IMR-90 (cell line): ENCODE measurements at regions not wholly inside any gene's neighbourhood (a gene's known extent, or its start where the extent isn't known, plus 50 kb on each side); places are given as distances from the start of the nearest gene placed in this dataset.

Source experiments
- ATAC-seq: fragments of 200-7000 bp; cut with Tn5 transposase; 2 replicates; pipeline ENCODE4 v1.9.1; 2020; ENCODE audit warnings: low read depth, mild to moderate bottlenecking, moderate library complexity
- BruUV-seq: library from RNA; stranded (reverse); fragments of 400-500 nt; replicated peaks from 2 replicates; lab custom pipeline; 2021; lab: Mats Ljungman, UMichigan
- CTCF ChIA-PET: fragments of 300-600 bp; formaldehyde crosslinking; extraction: SDS; loops from one replicate; lab custom pipeline; 2021; ENCODE audit warnings: antibody characterized with exemption; lab: Yijun Ruan, JAX
- POLR2A ChIA-PET: fragments of 300-600 bp; sonication (Branson Sonifier 250); formaldehyde crosslinking; loops from one replicate; lab custom pipeline; 2022; ENCODE audit warnings: antibody characterized with exemption; ENCODE audit not compliant: unreplicated experiment; lab: Charles Lee
- DNase-seq: peaks from one replicate; pipeline ENCODE4 v3.0.0; 2013
- H2AFZ ChIP-seq: replicated peaks from 2 replicates; pipeline ENCODE3; 2013; ENCODE audit warnings: low read length, mild to moderate bottlenecking; ENCODE audit not compliant: poor library complexity
- H2AK5ac ChIP-seq: 2 replicates; pipeline ENCODE4 v1.6.1; 2013; ENCODE audit warnings: low read depth, low read length, inconsistent platforms
- H2AK9ac ChIP-seq: replicated peaks from 2 replicates; pipeline ENCODE3; 2013; ENCODE audit warnings: mild to moderate bottlenecking, low read depth, low read length, moderate library complexity; ENCODE audit not compliant: poor library complexity
- H2BK120ac ChIP-seq: 2 replicates; pipeline ENCODE4 v1.6.1; 2013; ENCODE audit warnings: low read depth, low read length, inconsistent platforms
- H2BK15ac ChIP-seq: 3 replicates; pipeline ENCODE4 v1.6.1; 2013; ENCODE audit warnings: low read depth, low read length, inconsistent platforms
- H2BK20ac ChIP-seq: 2 replicates; pipeline ENCODE4 v1.6.1; 2013; ENCODE audit warnings: low read depth, mild to moderate bottlenecking, inconsistent platforms, low read length, moderate library complexity
- H2BK5ac ChIP-seq: 2 replicates; pipeline ENCODE4 v1.6.1; 2013; ENCODE audit warnings: mild to moderate bottlenecking, low read depth, low read length, inconsistent platforms; ENCODE audit not compliant: poor library complexity, severe bottlenecking
- H3K14ac ChIP-seq: replicated peaks from 2 replicates; pipeline ENCODE4 v1.6.1; 2013; ENCODE audit warnings: low read depth, low read length, inconsistent platforms
- H3K18ac ChIP-seq: 2 replicates; pipeline ENCODE4 v1.6.1; 2013; ENCODE audit warnings: low read depth, low read length, control low read depth
- H3K23ac ChIP-seq: 2 replicates; pipeline ENCODE4 v1.6.1; 2013; ENCODE audit warnings: low read depth, low read length, inconsistent platforms
- H3K27ac ChIP-seq: 2 replicates; pipeline ENCODE4 v1.5.1; 2013; ENCODE audit warnings: mild to moderate bottlenecking, control low read depth, low read length; ENCODE audit not compliant: insufficient read depth
- H3K27me3 ChIP-seq: 2 replicates; pipeline ENCODE4 v1.6.1; 2013; ENCODE audit warnings: low read length; ENCODE audit not compliant: control insufficient read depth, insufficient read depth
- H3K36me3 ChIP-seq: 2 replicates; pipeline ENCODE4 v1.6.1; 2013; ENCODE audit warnings: low read length, mixed read lengths; ENCODE audit not compliant: control insufficient read depth, insufficient read depth
- H3K4ac ChIP-seq: 2 replicates; pipeline ENCODE4 v1.6.1; 2013; ENCODE audit warnings: low read depth, low read length, inconsistent platforms
- H3K4me1 ChIP-seq: 2 replicates; pipeline ENCODE4 v1.6.1; 2013; ENCODE audit warnings: low read length, mixed read lengths; ENCODE audit not compliant: control insufficient read depth, insufficient read depth
- H3K4me2 ChIP-seq: 2 replicates; pipeline ENCODE4 v1.6.1; 2013; ENCODE audit warnings: low read depth, mild to moderate bottlenecking, control low read depth, low read length, moderate library complexity
- H3K4me3 ChIP-seq: 2 replicates; pipeline ENCODE4 v1.5.1; 2013; ENCODE audit warnings: low read depth, mild to moderate bottlenecking, control low read depth, low read length, moderate library complexity; ENCODE audit not compliant: insufficient read depth
- H3K56ac ChIP-seq: 2 replicates; pipeline ENCODE4 v1.6.1; 2013; ENCODE audit warnings: low read length, inconsistent platforms; ENCODE audit not compliant: insufficient read depth; ENCODE audit errors: extremely low read depth
- H3K79me1 ChIP-seq, 2 experiments: 2 replicates each; pipeline ENCODE4 v1.6.1; 2013; ENCODE audit warnings: low read length in 2 of 2, inconsistent platforms in 1 of 2, low read depth in 1 of 2
- H3K9ac ChIP-seq: 2 replicates; pipeline ENCODE4 v1.6.1; 2013; ENCODE audit warnings: low read depth, low read length, control low read depth
- H3K9me1 ChIP-seq: 2 replicates; pipeline ENCODE4 v1.6.1; 2013; ENCODE audit warnings: low read length, inconsistent platforms; ENCODE audit not compliant: insufficient read depth
- H3K9me3 ChIP-seq: 2 replicates; pipeline ENCODE4 v1.6.1; 2013; ENCODE audit warnings: low read length; ENCODE audit not compliant: control insufficient read depth, insufficient read depth
- H4K20me1 ChIP-seq: 2 replicates; pipeline ENCODE4 v1.6.1; 2013; ENCODE audit warnings: low read length, inconsistent platforms; ENCODE audit not compliant: insufficient read depth
- H4K5ac ChIP-seq: 2 replicates; pipeline ENCODE4 v1.6.1; 2013; ENCODE audit warnings: mild to moderate bottlenecking, low read depth, low read length, control low read depth
- H4K8ac ChIP-seq, 2 experiments: 2 replicates each; pipeline ENCODE4 v1.6.1; 2013; ENCODE audit warnings: low read depth in 2 of 2, low read length in 2 of 2, control low read depth in 1 of 2, inconsistent platforms in 1 of 2
- H4K91ac ChIP-seq: 2 replicates; pipeline ENCODE4 v1.6.1; 2013; ENCODE audit warnings: low read depth, low read length, inconsistent platforms; ENCODE audit not compliant: insufficient read depth
- BHLHE40 ChIP-seq: fragments of 150-350 bp; IDR thresholded peaks from 2 replicates; pipeline ENCODE4 v1.6.1; 2016; ENCODE audit warnings: mild to moderate bottlenecking, low read depth, low read length
- CEBPB ChIP-seq: IDR thresholded peaks from 2 replicates; pipeline ENCODE4 v1.6.1; 2012; ENCODE audit warnings: low read depth, low read length, improper control_type of control experiment
- CHD1 ChIP-seq: IDR thresholded peaks from 2 replicates; pipeline ENCODE4 v1.6.1; 2012; ENCODE audit warnings: low read depth, low read length, improper control_type of control experiment
- FOS ChIP-seq: fragments of 150-350 bp; IDR thresholded peaks from 2 replicates; pipeline ENCODE4 v1.6.1; 2016; ENCODE audit warnings: low read depth, low read length
- MAFK ChIP-seq: IDR thresholded peaks from 2 replicates; pipeline ENCODE4 v1.6.1; 2012; ENCODE audit warnings: low read depth, low read length, improper control_type of control experiment
- MAZ ChIP-seq: IDR thresholded peaks from 2 replicates; pipeline ENCODE4 v1.6.1; 2012; ENCODE audit warnings: low read depth, mild to moderate bottlenecking, low read length, improper control_type of control experiment, moderate library complexity, borderline replicate concordance
- MXI1 ChIP-seq: IDR thresholded peaks from 2 replicates; pipeline ENCODE4 v1.6.1; 2012; ENCODE audit warnings: low read depth, mild to moderate bottlenecking, low read length, moderate library complexity, borderline replicate concordance
- NFE2L2 ChIP-seq: fragments of 150-350 bp; IDR thresholded peaks from 2 replicates; pipeline ENCODE4 v1.6.1; 2016; ENCODE audit warnings: low read depth, mild to moderate bottlenecking, low read length
- POLR2A ChIP-seq: IDR thresholded peaks from 2 replicates; pipeline ENCODE4 v1.6.1; 2012; ENCODE audit warnings: mild to moderate bottlenecking, low read depth, low read length
- RAD21 ChIP-seq: IDR thresholded peaks from 2 replicates; pipeline ENCODE4 v1.6.1; 2012; ENCODE audit warnings: low read length, improper control_type of control experiment
- RCOR1 ChIP-seq: IDR thresholded peaks from 2 replicates; pipeline ENCODE4 v1.6.1; 2012; ENCODE audit warnings: mild to moderate bottlenecking, low read length, improper control_type of control experiment; ENCODE audit not compliant: insufficient replicate concordance
- RFX5 ChIP-seq: IDR thresholded peaks from 2 replicates; pipeline ENCODE4 v1.8.0; 2012; ENCODE audit warnings: low read depth, mild to moderate bottlenecking, low read length, moderate library complexity
- SMC3 ChIP-seq: fragments of 150-350 bp; IDR thresholded peaks from 2 replicates; pipeline ENCODE4 v1.6.1; 2016; ENCODE audit warnings: low read depth, mild to moderate bottlenecking, antibody characterized with exemption, low read length, moderate library complexity
- WGBS, 2 experiments: methylation state at CpG; one replicate each; pipeline versions ENCODE4 v1.1.5 to v1.1.7; 2013; ENCODE audit warnings: missing lambda C conversion rate in 2 of 2; ENCODE audit not compliant: insufficient read length in 1 of 2; ENCODE audit errors: extremely low coverage in 2 of 2; 5-methylcytosine and 5-hydroxymethylcytosine counted together
- dilution Hi-C: fragments of 300-500 bp; cut with HindIII; formaldehyde crosslinking; loops from one replicate; pipeline ENCODE4 v1.14.3; 2018; ENCODE audit warnings: low sequenced_read_pairs; ENCODE audit not compliant: unreplicated experiment
- in situ Hi-C: fragments of 300-500 bp; cut with MboI; formaldehyde crosslinking; loops from 3 replicates; pipeline ENCODE4 v1.14.3; 2019; ENCODE audit warnings: low sequenced_read_pairs, inconsistent platforms, mixed read lengths
- intact Hi-C: fragments of 100-400 bp; cut with micrococcal nuclease; formaldehyde crosslinking; loops from 2 replicates; pipeline ENCODE4 v1.10.0; 2022
- TF ChIP-seq, protein P1 (sequence below): conservative IDR thresholded peaks from 2 replicates; pipeline ENCODE4 v1.5.1; 2012; ENCODE audit warnings: mild to moderate bottlenecking, low read depth, low read length, improper control_type of control experiment
- TF ChIP-seq, protein P2 (sequence below): fragments of 150-350 bp; IDR thresholded peaks from 2 replicates; pipeline ENCODE4 v1.6.1; 2016; ENCODE audit warnings: low read depth, mild to moderate bottlenecking, low read length, moderate library complexity, borderline replicate concordance
- TF ChIP-seq, protein P3 (sequence below): fragments of 150-350 bp; IDR thresholded peaks from 2 replicates; pipeline ENCODE4 v1.6.1; 2017; ENCODE audit warnings: mild to moderate bottlenecking, antibody characterized with exemption, low read length, low read depth

DNA sequence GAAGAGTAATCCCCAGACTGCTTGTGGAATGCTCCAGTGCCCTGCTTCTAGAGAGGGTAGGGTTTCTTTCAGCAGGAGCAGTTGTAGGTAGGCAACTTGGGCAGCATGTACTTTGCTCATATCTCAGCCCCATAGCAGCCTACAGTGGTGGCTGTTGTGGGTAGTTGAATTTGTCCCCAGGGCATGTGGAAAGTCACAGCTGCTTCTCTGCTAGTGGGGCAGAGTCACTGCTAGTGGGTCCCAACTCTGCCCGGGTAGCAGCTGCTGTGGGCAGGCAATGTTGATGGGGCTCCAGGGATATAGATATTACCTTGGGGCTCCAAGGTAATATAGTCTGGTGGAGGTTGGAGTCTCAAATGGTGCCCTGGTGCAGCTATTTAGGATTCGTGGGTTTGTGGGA is 174.5 kb downstream of the OTOL1 start:
- Histone ChIP-seq H3K4me3 (no peak overlapping the region), H3K9me1 (no peaks in the 10 kb centered on the region), H4K20me1 (no peaks in the 10 kb centered on the region), H3K27ac (no peak overlapping the region), H3K23ac (no peak overlapping the region), H3K27me3 (no peaks in the 10 kb centered on the region), H3K9me3 (peaks cover 18% of the 10 kb centered on the region), H2BK20ac (no peak overlapping the region), H3K9ac (no peak overlapping the region), H2AK9ac (no peak overlapping the region), H4K8ac (no peak overlapping the region), H4K5ac (no peak overlapping the region), H2AFZ (no peak overlapping the region), H3K56ac (no peak overlapping the region), H3K79me1 (no peaks in the 10 kb centered on the region), H3K18ac (no peak overlapping the region), H2BK120ac (no peak overlapping the region), H3K4ac (no peak overlapping the region), H3K4me2 (no peak overlapping the region), H3K36me3 (no peaks in the 10 kb centered on the region), H3K14ac (no peak overlapping the region), H3K4me1 (no peaks in the 10 kb centered on the region), H2BK5ac (no peak overlapping the region), H4K91ac (no peak overlapping the region), H2AK5ac (no peak overlapping the region), H2BK15ac (no peak overlapping the region)
- DNase-seq (no peak), ATAC-seq (no peak)
- dilution Hi-C loops, result no loop called here
- no CpG with 5 or more reads among the region's 2 CpGs for WGBS, 2 experiments
- no TSS peak for BruUV-seq
- in situ Hi-C loops, result no loop called here
- TF ChIP-seq, protein P1, sequence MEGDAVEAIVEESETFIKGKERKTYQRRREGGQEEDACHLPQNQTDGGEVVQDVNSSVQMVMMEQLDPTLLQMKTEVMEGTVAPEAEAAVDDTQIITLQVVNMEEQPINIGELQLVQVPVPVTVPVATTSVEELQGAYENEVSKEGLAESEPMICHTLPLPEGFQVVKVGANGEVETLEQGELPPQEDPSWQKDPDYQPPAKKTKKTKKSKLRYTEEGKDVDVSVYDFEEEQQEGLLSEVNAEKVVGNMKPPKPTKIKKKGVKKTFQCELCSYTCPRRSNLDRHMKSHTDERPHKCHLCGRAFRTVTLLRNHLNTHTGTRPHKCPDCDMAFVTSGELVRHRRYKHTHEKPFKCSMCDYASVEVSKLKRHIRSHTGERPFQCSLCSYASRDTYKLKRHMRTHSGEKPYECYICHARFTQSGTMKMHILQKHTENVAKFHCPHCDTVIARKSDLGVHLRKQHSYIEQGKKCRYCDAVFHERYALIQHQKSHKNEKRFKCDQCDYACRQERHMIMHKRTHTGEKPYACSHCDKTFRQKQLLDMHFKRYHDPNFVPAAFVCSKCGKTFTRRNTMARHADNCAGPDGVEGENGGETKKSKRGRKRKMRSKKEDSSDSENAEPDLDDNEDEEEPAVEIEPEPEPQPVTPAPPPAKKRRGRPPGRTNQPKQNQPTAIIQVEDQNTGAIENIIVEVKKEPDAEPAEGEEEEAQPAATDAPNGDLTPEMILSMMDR, result no peak
- TF ChIP-seq MXI1, result no peak
- TF ChIP-seq RAD21, result no peak
- no peak for TF ChIP-seq NFE2L2
- no peak for TF ChIP-seq RCOR1
- TF ChIP-seq BHLHE40, result no peak
- no peak for TF ChIP-seq RFX5
- no peak for TF ChIP-seq POLR2A
- TF ChIP-seq CHD1, result no peak
- TF ChIP-seq FOS, result no peak
- TF ChIP-seq, protein P2, sequence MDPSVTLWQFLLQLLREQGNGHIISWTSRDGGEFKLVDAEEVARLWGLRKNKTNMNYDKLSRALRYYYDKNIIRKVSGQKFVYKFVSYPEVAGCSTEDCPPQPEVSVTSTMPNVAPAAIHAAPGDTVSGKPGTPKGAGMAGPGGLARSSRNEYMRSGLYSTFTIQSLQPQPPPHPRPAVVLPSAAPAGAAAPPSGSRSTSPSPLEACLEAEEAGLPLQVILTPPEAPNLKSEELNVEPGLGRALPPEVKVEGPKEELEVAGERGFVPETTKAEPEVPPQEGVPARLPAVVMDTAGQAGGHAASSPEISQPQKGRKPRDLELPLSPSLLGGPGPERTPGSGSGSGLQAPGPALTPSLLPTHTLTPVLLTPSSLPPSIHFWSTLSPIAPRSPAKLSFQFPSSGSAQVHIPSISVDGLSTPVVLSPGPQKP, result no peak
- TF ChIP-seq, protein P3, sequence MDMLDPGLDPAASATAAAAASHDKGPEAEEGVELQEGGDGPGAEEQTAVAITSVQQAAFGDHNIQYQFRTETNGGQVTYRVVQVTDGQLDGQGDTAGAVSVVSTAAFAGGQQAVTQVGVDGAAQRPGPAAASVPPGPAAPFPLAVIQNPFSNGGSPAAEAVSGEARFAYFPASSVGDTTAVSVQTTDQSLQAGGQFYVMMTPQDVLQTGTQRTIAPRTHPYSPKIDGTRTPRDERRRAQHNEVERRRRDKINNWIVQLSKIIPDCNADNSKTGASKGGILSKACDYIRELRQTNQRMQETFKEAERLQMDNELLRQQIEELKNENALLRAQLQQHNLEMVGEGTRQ, result no peak
- TF ChIP-seq SMC3, result no peak
- no peak for TF ChIP-seq MAZ
- no peak for TF ChIP-seq MAFK
- TF ChIP-seq CEBPB, result no peak
- POLR2A ChIA-PET, result no interaction called here
- intact Hi-C loops, result no loop called here
- CTCF ChIA-PET, result no interaction called here
